CD14-positive monocyte (primary cell): ENCODE measurements at regions not wholly inside any gene's neighbourhood (a gene's known extent, or its start where the extent isn't known, plus 50 kb on each side); places are given as distances from the start of the nearest gene placed in this dataset.

ENCODE experiments used
- DNase-seq, 3 donors: peaks; one replicate each; pipeline ENCODE4 v3.0.0-alpha.2; 2011 to 2022
- H2AFZ ChIP-seq: 2 replicates; pipeline ENCODE4 v1.6.0; 2012; ENCODE audit warnings: mild to moderate bottlenecking, low read depth, low read length, inconsistent platforms; ENCODE audit not compliant: insufficient read depth, poor library complexity, severe bottlenecking
- H3K27ac ChIP-seq, 2 donors: 1 replicate in 1 of 2; 2 replicates in 1 of 2; pipeline ENCODE4 v1.5.1; 2012 to 2013; ENCODE audit warnings: low read length in 2 of 2, control low read depth in 1 of 2, inconsistent platforms in 1 of 2, low read depth in 1 of 2, mild to moderate bottlenecking in 1 of 2
- H3K27me3 ChIP-seq, 2 donors: one replicate each; pipeline versions ENCODE4 v1.6.0 to v1.6.1; 2011 to 2013; ENCODE audit warnings: low read length in 2 of 2; ENCODE audit not compliant: control insufficient read depth in 2 of 2, insufficient read depth in 2 of 2
- H3K36me3 ChIP-seq, 2 donors: replicated peaks in 1 of 2; 1 replicate in 1 of 2; 2 replicates in 1 of 2; pipeline versions ENCODE4 v1.5.1 to v1.6.1; 2012 to 2013; ENCODE audit warnings: low read length in 2 of 2, control low read depth in 1 of 2, inconsistent platforms in 1 of 2, mild to moderate bottlenecking in 1 of 2; ENCODE audit not compliant: insufficient read depth in 2 of 2, control insufficient read depth in 1 of 2
- H3K4me1 ChIP-seq, 2 donors: 1 replicate in 1 of 2; 2 replicates in 1 of 2; pipeline versions ENCODE4 v1.5.1 to v1.6.1; 2012 to 2013; ENCODE audit warnings: low read length in 2 of 2, control low read depth in 1 of 2, inconsistent platforms in 1 of 2, mild to moderate bottlenecking in 1 of 2, moderate library complexity in 1 of 2; ENCODE audit not compliant: insufficient read depth in 2 of 2, control insufficient read depth in 1 of 2
- H3K4me2 ChIP-seq: replicated peaks from 2 replicates; pipeline ENCODE3; 2012; ENCODE audit warnings: low read length, moderate library complexity, mild to moderate bottlenecking; ENCODE audit not compliant: poor library complexity, severe bottlenecking; ENCODE audit errors: extremely low read depth
- H3K4me3 ChIP-seq, 3 experiments: fragments of 200-600 bp in 1 of 3; sonication (generic) in 1 of 3; replicated peaks in 1 of 3; 1 replicate in 2 of 3; 2 replicates in 1 of 3; pipeline ENCODE4 v1.5.1; 2011 to 2013; ENCODE audit warnings: low read length in 3 of 3, mild to moderate bottlenecking in 3 of 3, control low read depth in 2 of 3, low read depth in 2 of 3, inconsistent platforms in 1 of 3, moderate library complexity in 1 of 3
- H3K79me2 ChIP-seq: 2 replicates; pipeline ENCODE4 v1.6.0; 2012; ENCODE audit warnings: mild to moderate bottlenecking, control low read depth, inconsistent platforms, low read length, moderate library complexity; ENCODE audit not compliant: insufficient read depth
- H3K9ac ChIP-seq: 2 replicates; pipeline ENCODE4 v1.6.0; 2017; ENCODE audit warnings: low read length, mild to moderate bottlenecking; ENCODE audit not compliant: insufficient read depth, poor library complexity, severe bottlenecking
- H3K9me3 ChIP-seq, 2 donors: replicated peaks in 1 of 2; 1 replicate in 1 of 2; 2 replicates in 1 of 2; pipeline versions ENCODE4 v1.5.1 to v1.6.1; 2012 to 2013; ENCODE audit warnings: low read length in 2 of 2, control low read depth in 1 of 2; ENCODE audit not compliant: control insufficient read depth in 1 of 2, insufficient read depth in 1 of 2
- H4K20me1 ChIP-seq: 2 replicates; pipeline ENCODE4 v1.6.0; 2012; ENCODE audit warnings: mild to moderate bottlenecking, low read length, control low read depth, moderate library complexity; ENCODE audit not compliant: insufficient read depth
- H3K27ac Mint-ChIP-seq, 7 donors: one replicate each; pipeline ENCODE4 v1.8.0; 2020; ENCODE audit warnings: mild to moderate bottlenecking in 7 of 7, mixed read lengths in 7 of 7, moderate library complexity in 6 of 7, inconsistent platforms in 2 of 7
- H3K27me3 Mint-ChIP-seq, 3 donors: one replicate each; pipeline ENCODE4 v1.8.0; 2021 to 2022; ENCODE audit warnings: low read depth in 3 of 3, mild to moderate bottlenecking in 3 of 3, mixed read lengths in 3 of 3, moderate library complexity in 3 of 3, inconsistent platforms in 1 of 3
- H3K36me3 Mint-ChIP-seq, 2 donors: one replicate each; pipeline ENCODE4 v1.8.0; 2020; ENCODE audit warnings: mixed read lengths in 2 of 2, inconsistent platforms in 1 of 2, mild to moderate bottlenecking in 1 of 2
- H3K4me1 Mint-ChIP-seq: one replicate; pipeline ENCODE4 v1.8.0; 2020; ENCODE audit warnings: mild to moderate bottlenecking, mixed read lengths
- H3K4me3 Mint-ChIP-seq, 2 donors: one replicate each; pipeline ENCODE4 v1.8.0; 2020; ENCODE audit warnings: mild to moderate bottlenecking in 2 of 2, mixed read lengths in 2 of 2, moderate library complexity in 1 of 2
- H3K9me3 Mint-ChIP-seq, 7 donors: one replicate each; pipeline ENCODE4 v1.8.0; 2020 to 2022; ENCODE audit warnings: mixed read lengths in 7 of 7, mild to moderate bottlenecking in 6 of 7, moderate library complexity in 6 of 7, inconsistent platforms in 2 of 7
- WGBS: methylation state at CpG from one replicate; pipeline ENCODE4 v1.1.5; 2013; ENCODE audit warnings: missing lambda C conversion rate; ENCODE audit not compliant: insufficient coverage; 5-methylcytosine and 5-hydroxymethylcytosine counted together
- intact Hi-C, 2 donors: fragments of 100-400 bp; cut with micrococcal nuclease; formaldehyde crosslinking; loops; one replicate each; pipeline versions ENCODE4 v1.15.0 to v1.15.1; 2023
- TF ChIP-seq, protein P1 (sequence below): fragments of 200-600 bp; IDR thresholded peaks from one replicate; pipeline ENCODE4 v1.8.0; 2022; ENCODE audit warnings: antibody characterized with exemption, mild to moderate bottlenecking

DNA sequence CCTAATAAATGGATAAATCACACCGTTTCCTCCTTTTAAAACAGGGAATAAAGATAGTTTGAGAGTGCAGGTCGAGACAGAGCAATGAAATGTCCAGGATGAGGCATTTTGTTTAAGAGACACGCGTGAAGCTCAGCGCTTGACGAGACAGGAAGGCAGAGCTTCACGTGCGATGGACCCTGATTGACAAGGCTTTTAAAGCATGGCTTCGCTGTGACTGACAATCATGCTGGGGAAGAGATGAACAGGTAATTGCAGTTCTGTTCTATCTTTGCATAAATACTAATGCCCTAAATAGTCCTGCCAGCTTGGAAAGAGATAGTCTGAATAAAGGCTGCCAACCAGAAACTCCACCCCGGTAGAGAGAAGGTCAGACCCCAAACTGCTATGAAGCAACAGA is 442.3 kb upstream of the PFKP start:
- H3K4me3 ChIP-seq: no peak overlapping the region
- H3K4me1 ChIP-seq: no peaks in the 10 kb centered on the region
- peak overlapping the region in 1 of 7 donors; percentile 27 for H3K27ac Mint-ChIP-seq
- no peaks in the 10 kb centered on the region for H3K27me3 ChIP-seq
- no peak for DNase-seq
- no peak overlapping the region for H3K9ac ChIP-seq
- no peaks in the 10 kb centered on the region for H3K9me3 ChIP-seq
- TF ChIP-seq, protein P1, sequence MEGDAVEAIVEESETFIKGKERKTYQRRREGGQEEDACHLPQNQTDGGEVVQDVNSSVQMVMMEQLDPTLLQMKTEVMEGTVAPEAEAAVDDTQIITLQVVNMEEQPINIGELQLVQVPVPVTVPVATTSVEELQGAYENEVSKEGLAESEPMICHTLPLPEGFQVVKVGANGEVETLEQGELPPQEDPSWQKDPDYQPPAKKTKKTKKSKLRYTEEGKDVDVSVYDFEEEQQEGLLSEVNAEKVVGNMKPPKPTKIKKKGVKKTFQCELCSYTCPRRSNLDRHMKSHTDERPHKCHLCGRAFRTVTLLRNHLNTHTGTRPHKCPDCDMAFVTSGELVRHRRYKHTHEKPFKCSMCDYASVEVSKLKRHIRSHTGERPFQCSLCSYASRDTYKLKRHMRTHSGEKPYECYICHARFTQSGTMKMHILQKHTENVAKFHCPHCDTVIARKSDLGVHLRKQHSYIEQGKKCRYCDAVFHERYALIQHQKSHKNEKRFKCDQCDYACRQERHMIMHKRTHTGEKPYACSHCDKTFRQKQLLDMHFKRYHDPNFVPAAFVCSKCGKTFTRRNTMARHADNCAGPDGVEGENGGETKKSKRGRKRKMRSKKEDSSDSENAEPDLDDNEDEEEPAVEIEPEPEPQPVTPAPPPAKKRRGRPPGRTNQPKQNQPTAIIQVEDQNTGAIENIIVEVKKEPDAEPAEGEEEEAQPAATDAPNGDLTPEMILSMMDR: no peak
- no peak overlapping the region for H3K4me2 ChIP-seq
- no peaks in the 10 kb centered on the region for H3K79me2 ChIP-seq
- no peaks in the 10 kb centered on the region for H3K4me1 Mint-ChIP-seq
- H4K20me1 ChIP-seq: no peaks in the 10 kb centered on the region
- H3K27ac ChIP-seq: no peak overlapping the region
- no peaks in the 10 kb centered on the region for H3K36me3 ChIP-seq
- H3K27me3 Mint-ChIP-seq: peaks cover 0 to 1% (median 0%) of the 10 kb centered on the region in 3 donors
- H2AFZ ChIP-seq: no peak overlapping the region
- 80% methylated on average over 8 of the region's 10 CpGs for WGBS
- intact Hi-C loops: no loop called here
- H3K36me3 Mint-ChIP-seq: no peaks in the 10 kb centered on the region
- H3K4me3 Mint-ChIP-seq: no peak overlapping the region
- peaks cover 0 to 2% (median 0%) of the 10 kb centered on the region in 7 donors for H3K9me3 Mint-ChIP-seq

GRCh38 chr10:2623675-2624274 is 443.6 kb upstream of the PFKP start:
- Histone ChIP-seq H3K27me3 (no peaks in the 10 kb centered on the region), H3K79me2 (no peaks in the 10 kb centered on the region), H3K4me3 (no peak overlapping the region), H3K4me2 (no peak overlapping the region), H2AFZ (no peak overlapping the region), H3K9ac (no peak overlapping the region), H4K20me1 (no peaks in the 10 kb centered on the region), H3K27ac (no peak overlapping the region), H3K4me1 (no peaks in the 10 kb centered on the region), H3K36me3 (no peaks in the 10 kb centered on the region), H3K9me3 (no peaks in the 10 kb centered on the region)
- Mint-ChIP-seq H3K4me1 (no peaks in the 10 kb centered on the region), H3K36me3 (no peaks in the 10 kb centered on the region), H3K27ac (no peak overlapping the region), H3K4me3 (no peak overlapping the region), H3K27me3 (no peaks in the 10 kb centered on the region), H3K9me3 (peaks cover 0 to 2% (median 0%) of the 10 kb centered on the region in 7 donors)
- intact Hi-C loops: no loop called here
- no peak for DNase-seq
- 98% methylated on average over 9 of the region's 12 CpGs for WGBS
- TF ChIP-seq, protein P1: no peak
